Sigmoid colon (tissue), 6 donors: ENCODE measurements at regions not wholly inside any gene's neighbourhood (a gene's known extent, or its start where the extent isn't known, plus 50 kb on each side); places are given as distances from the start of the nearest gene placed in this dataset.

Experiments used
- DNase-seq: peaks from one replicate; pipeline ENCODE4 v3.0.0-alpha.2; 2019
- H3K27ac ChIP-seq, 4 donors: fragments of 200-600 bp; sonication (generic); one replicate each; pipeline ENCODE4 v1.5.1; 2016 to 2019; ENCODE audit warnings: mild to moderate bottlenecking in 1 of 4
- H3K27me3 ChIP-seq, 3 donors: fragments of 200-600 bp; sonication (generic); one replicate each; pipeline ENCODE4 v1.5.1; 2019; ENCODE audit warnings: mild to moderate bottlenecking in 1 of 3
- H3K36me3 ChIP-seq, 4 donors: fragments of 200-600 bp; sonication (generic); one replicate each; pipeline ENCODE4 v1.5.1; 2016 to 2019
- H3K4me1 ChIP-seq, 4 donors: fragments of 200-600 bp; sonication (generic); one replicate each; pipeline ENCODE4 v1.5.1; 2017 to 2019
- H3K4me3 ChIP-seq, 4 donors: fragments of 200-600 bp; sonication (generic); one replicate each; pipeline ENCODE4 v1.5.1; 2017 to 2019; ENCODE audit warnings: mild to moderate bottlenecking in 2 of 4, moderate library complexity in 1 of 4
- H3K9me3 ChIP-seq, 4 donors: fragments of 200-600 bp in 3 of 4; sonication (generic) in 3 of 4; one replicate each; pipeline versions ENCODE4 v1.5.1 to v1.6.1; 2013 to 2019
- CTCF ChIP-seq, 4 experiments: fragments of 450-650 bp in 3 of 4; fragments of 200-600 bp in 1 of 4; IDR thresholded peaks; one replicate each; pipeline ENCODE4 v1.5.1; 2016 to 2019; ENCODE audit warnings: antibody characterized with exemption in 4 of 4, mild to moderate bottlenecking in 3 of 4, moderate library complexity in 2 of 4
- EP300 ChIP-seq, 4 donors: sonication (generic); formaldehyde crosslinking; IDR thresholded peaks; one replicate each; pipeline ENCODE4 v1.6.1; 2017; ENCODE audit warnings: antibody characterized with exemption in 4 of 4
- POLR2A ChIP-seq, 2 donors: fragments of 450-650 bp; IDR thresholded peaks; one replicate each; pipeline ENCODE4 v1.6.1; 2016; ENCODE audit warnings: antibody characterized with exemption in 2 of 2, mild to moderate bottlenecking in 2 of 2, moderate library complexity in 2 of 2
- POLR2AphosphoS5 ChIP-seq, 4 donors: sonication (generic); formaldehyde crosslinking; IDR thresholded peaks; one replicate each; pipeline ENCODE4 v1.6.1; 2017; ENCODE audit warnings: antibody characterized with exemption in 4 of 4
- WGBS, 2 donors: extraction: QIAGEN DNeasy Blood & Tissue Kit; methylation state at CpG; one replicate each; pipeline ENCODE4 v1.1.7; 2013; 5-methylcytosine and 5-hydroxymethylcytosine counted together
- intact Hi-C: fragments of 100-400 bp; cut with DNase I; formaldehyde crosslinking; loops from one replicate; pipeline ENCODE4 v1.15.1; 2023
- donor health status: healthy with polysubstance abuse.
- donor health status: healthy.

GRCh38 chr15:47505712-47506328 is 211.5 kb upstream of the SEMA6D start:
- H3K27me3 ChIP-seq, result no peaks in the 10 kb centered on the region
- TF ChIP-seq CTCF (IDR thresholded peaks at IDR 0.05) (no peak), POLR2AphosphoS5 (IDR thresholded peaks at IDR 0.05) (no peak), EP300 (IDR thresholded peaks at IDR 0.05) (no peak), POLR2A (IDR thresholded peaks at IDR 0.05) (no peak)
- no peaks in the 10 kb centered on the region for H3K9me3 ChIP-seq
- H3K4me3 ChIP-seq, result no peak overlapping the region
- no peaks in the 10 kb centered on the region for H3K36me3 ChIP-seq
- no peak for DNase-seq
- H3K4me1 ChIP-seq, result peaks cover 0 to 10% (median 4%) of the 10 kb centered on the region in 4 donors
- no peak overlapping the region for H3K27ac ChIP-seq
- intact Hi-C loops, result no loop called here
- 78 to 83% methylated on average over 6 of the region's 6 CpGs for WGBS, 2 donors

- TF ChIP-seq POLR2AphosphoS5 (IDR thresholded peaks at IDR 0.05) (no peak), CTCF (IDR thresholded peaks at IDR 0.05) (no peak)
- intact Hi-C loops, result no loop called here
- no peak overlapping the region for H3K4me3 ChIP-seq
- WGBS, 2 donors, result 58 to 71% methylated on average over 8 of the region's 8 CpGs
- no peaks in the 10 kb centered on the region for H3K9me3 ChIP-seq
- H3K4me1 ChIP-seq, result peaks cover 0 to 10% (median 4%) of the 10 kb centered on the region in 4 donors
- no peak overlapping the region for H3K27ac ChIP-seq
- no peaks in the 10 kb centered on the region for H3K36me3 ChIP-seq
- no peaks in the 10 kb centered on the region for H3K27me3 ChIP-seq
- DNase-seq, result no peak
These were observed 210.8 kb upstream of the SEMA6D start for GRCh38 chr15:47506329-47507100.

- Histone ChIP-seq H3K27ac (no peak overlapping the region), H3K27me3 (no peaks in the 10 kb centered on the region), H3K4me1 (peaks cover 0 to 10% (median 4%) of the 10 kb centered on the region in 4 donors), H3K9me3 (no peaks in the 10 kb centered on the region), H3K4me3 (no peak overlapping the region), H3K36me3 (no peaks in the 10 kb centered on the region)
- DNase-seq, result no peak
- TF ChIP-seq POLR2AphosphoS5 (IDR thresholded peaks at IDR 0.05), result no peak
- intact Hi-C loops, result no loop called here
- 93% methylated on average over 6 of the region's 6 CpGs for WGBS, 2 donors
These were observed 209.9 kb upstream of the SEMA6D start for GRCh38 chr15:47507221-47507985.

GRCh38 chr15:47511261-47511660 is 206.0 kb upstream of the SEMA6D start:
- TF ChIP-seq CTCF (IDR thresholded peaks at IDR 0.05) (no peak), EP300 (IDR thresholded peaks at IDR 0.05) (no peak), POLR2AphosphoS5 (IDR thresholded peaks at IDR 0.05) (no peak), POLR2A (IDR thresholded peaks at IDR 0.05) (no peak)
- Histone ChIP-seq H3K4me1 (peaks cover 0 to 5% (median 2%) of the 10 kb centered on the region in 4 donors), H3K9me3 (no peaks in the 10 kb centered on the region), H3K27me3 (no peaks in the 10 kb centered on the region), H3K36me3 (no peaks in the 10 kb centered on the region), H3K27ac (no peak overlapping the region), H3K4me3 (no peak overlapping the region)
- 93 to 94% methylated on average over 1 of the region's 1 CpG for WGBS, 2 donors
- DNase-seq, result no peak
- intact Hi-C loops, result no loop called here

- Histone ChIP-seq H3K9me3 (no peaks in the 10 kb centered on the region), H3K27me3 (no peaks in the 10 kb centered on the region), H3K4me3 (no peak overlapping the region), H3K27ac (no peak overlapping the region), H3K36me3 (no peaks in the 10 kb centered on the region), H3K4me1 (peaks cover 0 to 10% (median 2%) of the 10 kb centered on the region in 4 donors)
- intact Hi-C loops, result no loop called here
- 95 to 97% methylated on average over 5 of the region's 5 CpGs for WGBS, 2 donors
- TF ChIP-seq CTCF (IDR thresholded peaks at IDR 0.05) (no peak), POLR2AphosphoS5 (IDR thresholded peaks at IDR 0.05) (no peak), POLR2A (IDR thresholded peaks at IDR 0.05) (no peak), EP300 (IDR thresholded peaks at IDR 0.05) (no peak)
- no peak for DNase-seq
These were observed 203.8 kb upstream of the SEMA6D start for GRCh38 chr15:47513471-47513870.
